ENCODE measurements at regions not wholly inside any gene's neighbourhood (a gene's known extent, or its start where the extent isn't known, plus 50 kb on each side); places are given as distances from the start of the nearest gene placed in this dataset.
"Not testable (repeated sequence)": the region's sequence is repeated elsewhere in the genome, so short reads cannot be mapped to it uniquely, and the experiment has no call there.

DNA sequence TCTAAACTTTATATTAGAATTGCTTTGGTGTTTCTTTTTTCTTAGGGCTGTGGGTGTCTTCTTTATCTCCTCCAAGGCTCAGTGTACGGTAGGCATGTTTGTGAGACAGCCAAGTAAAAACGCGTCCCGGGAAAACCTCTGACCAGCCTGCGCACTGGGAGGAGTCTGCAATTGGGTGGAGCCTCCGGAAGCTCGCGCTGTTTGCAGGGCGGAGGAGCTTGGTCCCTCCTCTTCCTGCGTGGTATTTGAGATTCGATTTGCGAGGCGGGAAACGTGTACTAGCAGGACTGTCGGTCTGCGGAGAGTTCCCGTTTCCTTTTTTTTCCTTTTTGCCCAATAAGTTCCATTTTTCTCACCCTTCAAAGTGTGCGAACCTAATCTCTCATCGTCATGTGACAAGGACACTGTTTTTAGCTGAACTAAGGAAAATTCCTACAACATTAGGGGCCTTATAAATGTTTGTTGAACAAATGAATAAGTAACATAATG is 182.1 kb upstream of the OTX2 start:
- no peaks in the 10 kb centered on the region for H3K27me3 Mint-ChIP-seq (ENCODE audit: low read depth)

DNA sequence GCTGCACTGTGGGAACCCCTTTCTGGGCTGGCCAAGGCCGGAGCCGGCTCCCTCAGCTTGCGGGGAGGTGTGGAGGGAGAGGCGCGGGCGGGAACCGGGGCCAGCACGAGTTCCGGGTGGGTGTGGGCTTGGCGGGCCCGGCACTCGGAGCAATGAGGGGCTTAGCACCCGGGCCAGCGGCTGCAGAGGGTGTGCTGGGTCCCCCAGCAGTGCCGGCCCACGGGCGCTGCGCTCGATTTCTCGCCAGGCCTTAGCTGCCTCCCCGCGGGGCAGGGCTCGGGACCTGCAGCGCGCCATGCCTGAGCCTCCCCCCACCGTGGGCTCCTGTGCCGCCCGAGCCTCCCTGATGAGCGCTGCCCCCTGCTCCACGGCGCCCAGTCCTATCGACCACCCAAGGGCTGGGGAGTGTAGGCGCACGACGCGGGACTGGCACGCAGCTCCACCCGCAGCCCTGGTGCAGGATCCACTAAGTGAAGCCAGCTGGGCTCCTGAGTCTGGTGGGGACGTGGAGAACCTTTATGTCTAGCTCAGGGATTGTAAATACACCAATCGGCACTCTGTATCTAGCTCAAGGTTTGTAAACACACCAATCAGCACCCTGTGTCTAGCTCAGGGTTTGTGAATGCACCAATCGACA is 180.8 kb upstream of the OTX2 start:
- not testable (repeated sequence) for H3K4me1 Mint-ChIP-seq (ENCODE audit: low read depth); H3K36me3 Mint-ChIP-seq (ENCODE audit: low read depth); H3K27ac Mint-ChIP-seq; H3K9me3 Mint-ChIP-seq; H3K27me3 Mint-ChIP-seq (ENCODE audit: low read depth); H3K4me3 Mint-ChIP-seq

More for the DNA sequence above, 182.1 kb upstream of the OTX2 start:
- H3K36me3 Mint-ChIP-seq (ENCODE audit: low read depth) = no peaks in the 10 kb centered on the region
- H3K4me3 Mint-ChIP-seq = no peak overlapping the region
- H3K4me1 Mint-ChIP-seq (ENCODE audit: low read depth) = no peaks in the 10 kb centered on the region
- peaks cover 4% of the 10 kb centered on the region for H3K9me3 Mint-ChIP-seq
- H3K27ac Mint-ChIP-seq = no peak overlapping the region

DNA sequence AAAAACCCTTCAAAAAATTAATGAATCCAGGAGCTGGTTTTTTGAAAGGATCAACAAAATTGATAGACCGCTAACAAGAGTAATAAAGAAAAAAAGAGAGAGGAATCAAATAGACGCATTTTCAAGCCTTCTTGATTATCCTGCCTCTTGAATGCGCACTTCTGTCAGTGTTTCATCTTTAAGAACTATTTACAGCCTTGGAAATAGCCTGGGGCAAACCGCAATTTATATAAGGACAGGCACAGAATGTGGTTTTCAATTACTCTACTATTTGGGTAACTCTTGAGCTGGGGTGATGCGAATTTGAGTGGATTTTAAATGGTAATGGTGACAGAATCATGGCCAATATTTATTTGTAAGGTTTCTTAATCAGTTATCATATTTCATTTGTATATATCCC is 179.1 kb upstream of the OTX2 start:
- Mint-ChIP-seq H3K27ac (no peak overlapping the region), H3K4me3 (no peak overlapping the region), H3K4me1 (ENCODE audit: low read depth) (no peaks in the 10 kb centered on the region), H3K27me3 (ENCODE audit: low read depth) (no peaks in the 10 kb centered on the region), H3K36me3 (ENCODE audit: low read depth) (no peaks in the 10 kb centered on the region), H3K9me3 (peaks cover 4% of the 10 kb centered on the region)

DNA sequence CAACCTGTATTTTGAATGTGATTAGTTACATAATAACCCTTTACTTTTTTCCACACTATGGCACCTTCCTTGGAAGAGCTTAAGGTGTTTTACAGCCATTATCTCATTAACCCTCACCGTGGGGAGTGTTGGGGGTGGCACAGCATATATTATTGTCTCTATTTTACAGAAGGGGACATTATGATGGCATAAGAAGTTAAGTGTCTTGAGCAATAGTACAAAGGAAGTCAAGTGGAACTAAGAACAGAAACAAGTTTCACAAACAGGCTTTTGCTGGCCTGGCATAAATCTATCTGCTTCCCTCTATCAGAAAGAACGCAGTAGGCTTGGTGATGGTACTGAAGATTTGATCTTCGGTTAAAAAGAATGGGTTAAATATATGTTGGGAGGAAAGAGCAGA is 169.7 kb upstream of the OTX2 start:
- H3K9me3 Mint-ChIP-seq = no peaks in the 10 kb centered on the region
- H3K27ac Mint-ChIP-seq = no peak overlapping the region
- H3K4me1 Mint-ChIP-seq (ENCODE audit: low read depth) = no peaks in the 10 kb centered on the region
- peaks cover 6% of the 10 kb centered on the region for H3K27me3 Mint-ChIP-seq (ENCODE audit: low read depth)
- no peaks in the 10 kb centered on the region for H3K36me3 Mint-ChIP-seq (ENCODE audit: low read depth)
- H3K4me3 Mint-ChIP-seq = no peak overlapping the region

DNA sequence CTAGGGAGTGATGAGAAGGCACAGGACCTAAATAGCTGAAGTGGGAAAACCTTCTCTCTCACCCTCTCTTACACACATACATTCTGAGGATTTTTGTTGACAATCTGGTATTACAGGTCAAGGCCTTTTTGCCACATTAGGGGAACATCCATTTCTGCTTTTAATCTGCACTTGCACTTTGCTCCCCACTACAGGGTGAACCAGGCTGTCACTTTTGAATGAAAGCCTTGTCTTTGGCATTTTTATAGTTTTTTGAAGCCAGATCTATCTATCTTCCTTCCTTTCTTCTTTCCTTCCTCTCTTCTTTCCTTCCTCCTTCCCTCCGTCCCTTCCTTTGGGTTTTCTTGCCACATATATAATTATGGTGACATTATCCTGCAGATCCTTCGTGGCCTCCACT is 165.9 kb upstream of the OTX2 start:
- no peak overlapping the region for H3K27ac Mint-ChIP-seq
- H3K4me3 Mint-ChIP-seq = no peak overlapping the region
- no peaks in the 10 kb centered on the region for H3K27me3 Mint-ChIP-seq (ENCODE audit: low read depth)
- no peaks in the 10 kb centered on the region for H3K36me3 Mint-ChIP-seq (ENCODE audit: low read depth)
- no peaks in the 10 kb centered on the region for H3K4me1 Mint-ChIP-seq (ENCODE audit: low read depth)
- H3K9me3 Mint-ChIP-seq = no peaks in the 10 kb centered on the region

DNA sequence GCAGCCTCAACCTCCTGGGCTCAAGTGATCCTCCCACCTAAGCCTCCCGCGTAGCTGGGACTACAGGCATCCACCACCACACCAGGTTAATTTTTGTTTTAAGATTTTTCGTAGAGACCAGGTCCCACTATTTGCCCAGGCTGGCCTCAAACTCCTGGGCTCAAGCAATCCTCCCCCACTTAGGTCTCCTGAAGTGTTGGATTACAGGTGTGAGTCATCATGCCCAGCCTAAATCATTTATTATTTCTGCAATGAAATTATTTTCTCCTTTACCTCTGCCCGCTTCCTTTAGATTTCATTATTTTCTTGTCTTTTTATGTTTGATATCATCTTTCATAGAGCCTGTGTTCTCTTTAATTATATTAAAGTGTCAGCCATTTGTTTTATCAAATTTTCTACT is 165.2 kb upstream of the OTX2 start:
- no peak overlapping the region for H3K4me3 Mint-ChIP-seq
- H3K9me3 Mint-ChIP-seq = no peaks in the 10 kb centered on the region
- H3K36me3 Mint-ChIP-seq (ENCODE audit: low read depth) = no peaks in the 10 kb centered on the region
- no peak overlapping the region for H3K27ac Mint-ChIP-seq
- H3K4me1 Mint-ChIP-seq (ENCODE audit: low read depth) = no peaks in the 10 kb centered on the region
- H3K27me3 Mint-ChIP-seq (ENCODE audit: low read depth) = no peaks in the 10 kb centered on the region

DNA sequence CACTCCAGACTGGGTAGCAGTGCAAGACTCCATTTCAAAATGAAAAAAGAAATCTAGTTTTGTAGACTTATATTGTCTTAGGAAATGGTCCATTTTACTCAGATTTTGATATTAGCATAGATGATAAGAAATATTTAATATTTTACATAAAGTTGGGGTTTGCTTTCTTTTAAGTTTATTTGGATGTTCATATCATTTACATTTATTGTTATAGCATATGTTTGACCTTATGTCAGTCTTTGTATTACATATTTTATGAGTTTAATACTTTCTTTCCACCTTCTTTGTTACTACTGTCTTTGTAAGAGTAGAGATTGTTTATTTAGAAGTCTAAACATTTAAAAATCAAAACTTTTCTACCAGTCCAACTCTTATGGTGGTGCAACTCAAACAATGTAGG is 162.7 kb upstream of the OTX2 start:
- no peak overlapping the region for H3K27ac Mint-ChIP-seq
- H3K4me1 Mint-ChIP-seq (ENCODE audit: low read depth) = no peaks in the 10 kb centered on the region
- H3K9me3 Mint-ChIP-seq = no peaks in the 10 kb centered on the region
- H3K4me3 Mint-ChIP-seq = no peak overlapping the region
- H3K36me3 Mint-ChIP-seq (ENCODE audit: low read depth) = no peaks in the 10 kb centered on the region
- H3K27me3 Mint-ChIP-seq (ENCODE audit: low read depth) = no peaks in the 10 kb centered on the region

DNA sequence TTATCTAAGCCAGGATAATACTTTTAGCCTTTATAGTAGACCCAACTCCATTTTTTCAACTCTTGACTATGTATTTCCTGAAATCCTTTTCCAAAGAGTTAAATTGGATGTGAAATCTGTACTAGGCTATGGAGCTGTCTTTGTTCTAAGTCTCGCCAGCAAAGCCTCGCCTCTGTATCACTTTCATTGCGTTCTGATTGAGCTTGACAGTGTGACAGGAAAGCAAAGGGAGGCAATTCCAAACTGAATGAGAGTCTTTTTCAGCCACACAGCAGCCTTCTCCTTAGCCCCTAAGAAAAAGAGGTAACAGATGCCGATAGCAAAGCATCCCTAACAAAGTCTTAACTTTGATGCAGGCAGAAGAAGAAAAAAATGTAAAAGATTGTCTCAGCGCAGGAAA is 154.6 kb upstream of the OTX2 start:
- H3K27me3 Mint-ChIP-seq (ENCODE audit: low read depth) = peaks cover 1% of the 10 kb centered on the region
- no peak overlapping the region for H3K4me3 Mint-ChIP-seq
- H3K27ac Mint-ChIP-seq = no peak overlapping the region
- no peaks in the 10 kb centered on the region for H3K36me3 Mint-ChIP-seq (ENCODE audit: low read depth)
- H3K9me3 Mint-ChIP-seq = no peaks in the 10 kb centered on the region
- H3K4me1 Mint-ChIP-seq (ENCODE audit: low read depth) = no peaks in the 10 kb centered on the region

DNA sequence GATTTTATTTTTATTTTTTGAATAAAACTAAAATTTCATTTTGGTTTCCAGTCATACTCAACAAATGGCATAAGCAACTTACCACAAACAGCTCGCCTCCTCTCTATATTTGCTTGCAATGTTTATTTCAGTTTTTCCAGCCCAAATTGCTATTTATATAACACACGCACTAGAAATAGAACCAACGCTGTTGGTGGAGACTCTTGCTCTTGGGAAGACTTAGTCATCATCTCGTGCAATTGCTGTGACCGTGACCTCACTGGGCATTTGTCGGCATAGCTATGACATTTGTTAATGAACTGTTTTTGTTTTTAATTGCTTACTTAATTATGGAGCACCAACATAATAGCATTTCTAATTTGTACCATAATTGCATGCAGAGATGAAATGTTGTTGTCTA is 153.1 kb upstream of the OTX2 start:
- no peaks in the 10 kb centered on the region for H3K36me3 Mint-ChIP-seq (ENCODE audit: low read depth)
- H3K27me3 Mint-ChIP-seq (ENCODE audit: low read depth) = peaks cover 5% of the 10 kb centered on the region

DNA sequence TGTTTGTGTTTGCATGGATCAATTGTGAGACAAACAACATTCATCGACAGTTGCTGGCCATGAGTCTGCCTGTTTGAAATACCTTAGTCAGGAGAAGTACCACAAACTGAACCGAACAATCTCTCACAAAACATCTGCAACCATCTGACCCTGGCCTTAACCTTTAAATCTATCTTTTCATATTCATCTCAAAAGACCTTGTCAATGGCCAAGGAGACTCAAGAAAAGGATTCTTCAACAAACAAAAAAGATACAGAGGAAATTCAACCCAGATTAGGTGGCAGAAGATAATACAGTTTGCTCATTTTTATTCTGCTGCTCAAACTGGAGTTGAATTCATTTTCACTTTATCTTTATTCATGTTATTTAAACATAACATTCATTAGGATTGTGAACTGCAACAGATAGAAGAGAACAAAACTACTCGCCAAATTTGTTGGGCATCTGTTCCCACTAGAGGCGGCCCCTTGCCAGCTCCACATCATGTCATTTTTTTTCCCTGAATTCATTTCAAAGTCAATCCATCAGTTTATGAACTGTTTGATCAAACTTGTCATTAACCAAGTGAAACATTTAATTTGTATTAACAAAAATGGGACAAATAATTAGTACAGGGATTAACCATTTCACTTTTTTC is 152.3 kb upstream of the OTX2 start:
- no peak overlapping the region for H3K4me3 Mint-ChIP-seq
- H3K27me3 Mint-ChIP-seq (ENCODE audit: low read depth) = peaks cover 5% of the 10 kb centered on the region
- H3K4me1 Mint-ChIP-seq (ENCODE audit: low read depth) = no peaks in the 10 kb centered on the region
- no peak overlapping the region for H3K27ac Mint-ChIP-seq
- no peaks in the 10 kb centered on the region for H3K9me3 Mint-ChIP-seq
- no peaks in the 10 kb centered on the region for H3K36me3 Mint-ChIP-seq (ENCODE audit: low read depth)

More for the DNA sequence above, 153.1 kb upstream of the OTX2 start:
- Mint-ChIP-seq H3K9me3 (no peaks in the 10 kb centered on the region), H3K27ac (no peak overlapping the region), H3K4me1 (ENCODE audit: low read depth) (no peaks in the 10 kb centered on the region), H3K4me3 (no peak overlapping the region)

DNA sequence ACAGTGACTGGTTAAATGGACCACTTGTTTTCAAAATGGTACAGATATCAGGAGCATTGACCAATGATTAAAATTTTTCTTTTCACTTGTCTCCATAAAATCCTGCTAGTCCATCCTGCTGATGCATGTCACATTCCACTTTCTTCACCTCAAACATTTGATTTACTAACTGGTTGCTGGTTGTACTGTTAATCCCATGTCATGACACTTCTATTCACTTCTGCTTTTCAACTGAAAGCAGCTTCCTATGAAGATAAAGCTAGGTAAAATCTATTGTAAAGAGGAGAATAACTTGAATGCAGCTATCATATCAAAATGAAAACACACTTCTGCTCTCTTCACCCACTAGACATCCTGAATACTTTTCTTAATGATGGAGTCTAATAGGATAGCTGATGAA is 149.6 kb upstream of the OTX2 start:
- Mint-ChIP-seq H3K4me3 (no peak overlapping the region), H3K27me3 (ENCODE audit: low read depth) (peaks cover 5% of the 10 kb centered on the region), H3K36me3 (ENCODE audit: low read depth) (no peaks in the 10 kb centered on the region), H3K27ac (no peak overlapping the region), H3K4me1 (ENCODE audit: low read depth) (no peaks in the 10 kb centered on the region), H3K9me3 (no peaks in the 10 kb centered on the region)

DNA sequence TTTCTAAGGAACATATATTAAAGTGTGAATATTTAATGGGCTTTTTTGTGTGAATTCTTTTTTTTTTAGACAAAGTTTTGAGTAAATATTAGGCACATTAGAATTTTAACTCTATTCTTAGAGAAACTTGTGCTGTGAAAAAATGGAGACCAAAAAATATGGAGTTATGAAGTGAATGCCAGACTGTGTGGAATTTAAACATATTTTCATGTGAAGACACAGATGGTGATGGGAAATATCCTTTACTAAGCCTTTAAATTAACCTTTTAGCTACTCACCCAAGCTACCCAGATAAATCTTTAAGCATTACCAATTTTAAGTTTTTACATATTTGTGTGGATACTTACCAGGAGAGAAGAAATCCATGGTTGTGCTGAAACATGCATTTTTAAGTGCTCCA is 148.8 kb upstream of the OTX2 start:
- no peaks in the 10 kb centered on the region for H3K36me3 Mint-ChIP-seq (ENCODE audit: low read depth)
- H3K9me3 Mint-ChIP-seq = no peaks in the 10 kb centered on the region
- H3K27ac Mint-ChIP-seq = no peak overlapping the region
- no peaks in the 10 kb centered on the region for H3K4me1 Mint-ChIP-seq (ENCODE audit: low read depth)
- no peak overlapping the region for H3K4me3 Mint-ChIP-seq
- peaks cover 5% of the 10 kb centered on the region for H3K27me3 Mint-ChIP-seq (ENCODE audit: low read depth)

DNA sequence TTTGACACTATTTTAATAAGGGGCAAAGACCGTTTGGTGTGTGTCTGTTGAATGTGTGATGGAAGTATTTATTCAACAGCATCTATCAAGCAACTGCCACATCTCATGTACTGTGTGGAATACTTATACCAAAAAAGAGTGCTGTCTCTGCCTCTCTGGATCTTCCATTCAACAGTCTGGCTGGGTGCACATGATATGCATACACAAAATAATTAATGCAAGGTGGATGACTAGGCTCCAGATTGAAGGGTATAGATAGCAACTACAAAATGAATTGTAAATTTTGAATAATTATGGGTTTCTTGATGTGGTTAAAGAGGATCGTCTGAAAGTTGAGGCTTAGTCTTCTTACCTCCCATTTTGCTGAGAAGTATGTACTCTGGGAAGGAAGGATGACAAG is 145.9 kb upstream of the OTX2 start:
- H3K9me3 Mint-ChIP-seq = no peaks in the 10 kb centered on the region
- no peaks in the 10 kb centered on the region for H3K4me1 Mint-ChIP-seq (ENCODE audit: low read depth)
- H3K4me3 Mint-ChIP-seq = no peak overlapping the region
- H3K27me3 Mint-ChIP-seq (ENCODE audit: low read depth) = peaks cover 5% of the 10 kb centered on the region
- no peak overlapping the region for H3K27ac Mint-ChIP-seq
- no peaks in the 10 kb centered on the region for H3K36me3 Mint-ChIP-seq (ENCODE audit: low read depth)

DNA sequence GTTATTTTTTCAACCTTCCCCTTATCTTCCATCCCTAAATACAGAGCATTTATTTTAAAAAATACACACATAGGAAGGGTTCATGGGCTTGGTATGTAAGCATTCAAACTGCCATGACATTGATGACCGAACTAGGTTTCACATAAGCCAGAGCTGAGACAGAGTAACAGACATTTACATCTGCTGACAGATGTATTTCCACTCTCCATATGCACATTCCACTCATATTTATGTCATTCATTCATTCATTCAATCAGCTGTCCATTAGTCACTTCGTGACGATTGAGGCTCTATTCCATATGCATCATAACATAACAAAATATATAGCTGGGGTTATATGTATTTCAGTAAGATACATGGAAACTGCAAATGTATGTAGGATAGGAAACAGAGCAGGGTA is 145.5 kb upstream of the OTX2 start:
- no peaks in the 10 kb centered on the region for H3K36me3 Mint-ChIP-seq (ENCODE audit: low read depth)
- H3K27me3 Mint-ChIP-seq (ENCODE audit: low read depth) = peaks cover 5% of the 10 kb centered on the region
- H3K27ac Mint-ChIP-seq = no peak overlapping the region
- no peaks in the 10 kb centered on the region for H3K4me1 Mint-ChIP-seq (ENCODE audit: low read depth)
- no peaks in the 10 kb centered on the region for H3K9me3 Mint-ChIP-seq
- H3K4me3 Mint-ChIP-seq = no peak overlapping the region

DNA sequence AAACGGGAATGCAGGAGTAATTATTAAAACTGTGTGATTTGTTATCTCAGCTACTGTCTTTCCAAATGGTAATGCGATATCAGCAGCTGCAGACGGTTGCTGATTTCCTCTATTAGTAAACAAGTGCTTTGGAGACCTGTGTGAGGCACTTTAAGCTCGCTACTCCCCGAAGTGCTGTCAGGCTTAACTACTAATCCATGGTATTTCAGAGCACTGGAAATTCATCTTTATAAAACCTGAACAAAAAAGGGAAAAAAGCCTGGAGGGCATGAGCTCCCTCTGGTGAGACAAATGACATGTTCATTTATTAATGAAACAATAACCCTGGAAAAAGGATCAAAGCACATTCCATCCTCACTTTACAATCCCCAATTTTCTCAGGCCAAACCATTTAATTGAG is 143.6 kb upstream of the OTX2 start:
- Mint-ChIP-seq H3K27ac (no peak overlapping the region), H3K4me1 (ENCODE audit: low read depth) (no peaks in the 10 kb centered on the region), H3K9me3 (no peaks in the 10 kb centered on the region), H3K4me3 (no peak overlapping the region), H3K36me3 (ENCODE audit: low read depth) (no peaks in the 10 kb centered on the region), H3K27me3 (ENCODE audit: low read depth) (no peaks in the 10 kb centered on the region)
